HCT116 (cell line): ENCODE measurements at regions not wholly inside any gene's neighbourhood (a gene's known extent, or its start where the extent isn't known, plus 50 kb on each side); places are given as distances from the start of the nearest gene placed in this dataset.

Source experiments
- ATAC-seq: fragments of 200-7000 bp; cut with Tn5 transposase; 2 replicates; pipeline ENCODE4 v1.9.1; 2020; ENCODE audit warnings: mild to moderate bottlenecking, moderate library complexity
- BruUV-seq: library from RNA; stranded (reverse); fragments of 400-500 nt; replicated peaks from 2 replicates; lab custom pipeline; 2021; lab: Mats Ljungman, UMichigan
- CTCF ChIA-PET: fragments of 300-600 bp; sonication (Branson Sonifier 250); formaldehyde crosslinking; loops from one replicate; lab custom pipeline; 2021; ENCODE audit warnings: antibody characterized with exemption; lab: Charles Lee
- POLR2A ChIA-PET: fragments of 300-600, 350-600 bp; sonication (Branson Sonifier 250); formaldehyde crosslinking; loops from one replicate; lab custom pipeline; 2021; ENCODE audit warnings: antibody characterized with exemption; lab: Charles Lee
- RAD21 ChIA-PET, 2 experiments: fragments of 300-600 bp; sonication (Branson Sonifier 250); formaldehyde crosslinking; loops; one replicate each; lab custom pipeline; 2023; ENCODE audit warnings: low total read pairs in 2 of 2; ENCODE audit not compliant: uncharacterized antibody in 2 of 2, unreplicated experiment in 2 of 2, low non-redundant PET in 1 of 2; lab: Charles Lee
- DNase-seq: peaks from one replicate; pipeline ENCODE4 v3.0.0-alpha.2; 2010; ENCODE audit warnings: low read depth, low spot score
- H2AFZ ChIP-seq: fragments of 200-600 bp; shearing (Covaris generic), sonication (generic); 2 replicates; pipeline ENCODE4 v1.6.1; 2017; ENCODE audit warnings: low read depth, mixed run types, mixed read lengths, antibody characterized with exemption, low read length; ENCODE audit not compliant: poor library complexity, severe bottlenecking
- H3K27ac ChIP-seq: 2 replicates; pipeline ENCODE4 v1.5.1; 2012; ENCODE audit warnings: low read depth, low read length
- H3K27me3 ChIP-seq: fragments of 200-600 bp; sonication (generic); 2 replicates; pipeline ENCODE4 v1.6.1; 2016; ENCODE audit warnings: mixed run types, low read length, mixed read lengths; ENCODE audit not compliant: insufficient read depth
- H3K36me3 ChIP-seq, 2 experiments: fragments of 200-500 bp in 1 of 2; fragments of 200-600 bp in 1 of 2; sonication (Bioruptor generic) in 1 of 2; sonication (generic) in 1 of 2; 2 replicates each; pipeline versions ENCODE4 v1.5.1 to v1.6.1; 2014 to 2016; ENCODE audit warnings: low read length in 2 of 2, inconsistent platforms in 1 of 2, mixed read lengths in 1 of 2, mixed run types in 1 of 2; ENCODE audit not compliant: insufficient read depth in 2 of 2, control insufficient read depth in 1 of 2
- H3K4me1 ChIP-seq, 2 experiments: fragments of 200-600 bp in 1 of 2; sonication (generic) in 1 of 2; 2 replicates each; pipeline versions ENCODE4 v1.5.1 to v1.6.1; 2012 to 2017; ENCODE audit warnings: low read length in 2 of 2, inconsistent platforms in 1 of 2, mild to moderate bottlenecking in 1 of 2, mixed read lengths in 1 of 2, mixed run types in 1 of 2, moderate library complexity in 1 of 2; ENCODE audit not compliant: insufficient read depth in 2 of 2, control insufficient read depth in 1 of 2
- H3K4me2 ChIP-seq: fragments of 200-600 bp; sonication (generic); 2 replicates; pipeline ENCODE4 v1.6.1; 2017; ENCODE audit warnings: mixed run types, low read length, mixed read lengths
- H3K4me3 ChIP-seq, 2 experiments: fragments of 200-600 bp in 1 of 2; sonication (generic) in 1 of 2; replicated peaks in 1 of 2; 2 replicates each; pipeline ENCODE4 v1.5.1; 2011 to 2016; ENCODE audit warnings: low read length in 2 of 2, control low read depth in 1 of 2, low read depth in 1 of 2, mild to moderate bottlenecking in 1 of 2, mixed read lengths in 1 of 2, mixed run types in 1 of 2
- H3K79me2 ChIP-seq: fragments of 200-600 bp; sonication (generic); 2 replicates; pipeline ENCODE4 v1.6.1; 2017; ENCODE audit warnings: mild to moderate bottlenecking, mixed run types, low read length, moderate library complexity, mixed read lengths; ENCODE audit not compliant: insufficient read depth
- H3K9ac ChIP-seq: fragments of 200-600 bp; sonication (generic); 2 replicates; pipeline ENCODE4 v1.6.1; 2016; ENCODE audit warnings: low read length, mixed read lengths
- H3K9me2 ChIP-seq: fragments of 200-600 bp; sonication (generic), shearing (Covaris generic); 2 replicates; pipeline ENCODE4 v1.6.1; 2017; ENCODE audit warnings: mixed run types, mild to moderate bottlenecking, moderate library complexity; ENCODE audit not compliant: insufficient read depth
- H3K9me3 ChIP-seq, 2 experiments: fragments of 200-500 bp in 1 of 2; fragments of 200-600 bp in 1 of 2; sonication (Bioruptor generic) in 1 of 2; sonication (generic) in 1 of 2; 2 replicates each; pipeline ENCODE4 v1.6.1; 2014 to 2017; ENCODE audit warnings: low read length in 2 of 2, mixed read lengths in 2 of 2, inconsistent platforms in 1 of 2, low read depth in 1 of 2, mild to moderate bottlenecking in 1 of 2, mixed run types in 1 of 2, moderate library complexity in 1 of 2; ENCODE audit not compliant: control insufficient read depth in 1 of 2, insufficient read depth in 1 of 2
- H4K20me1 ChIP-seq: fragments of 200-600 bp; sonication (generic), shearing (Covaris generic); 2 replicates; pipeline ENCODE4 v1.6.1; 2017; ENCODE audit warnings: mixed run types, mild to moderate bottlenecking, moderate library complexity; ENCODE audit not compliant: insufficient read depth
- CBX3 ChIP-seq: IDR thresholded peaks from 2 replicates; pipeline ENCODE4 v1.6.1; 2012; ENCODE audit warnings: low read depth
- EZH2 ChIP-seq: fragments of 200-600 bp; sonication (generic); IDR thresholded peaks from 2 replicates; pipeline ENCODE4 v1.6.1; 2017; ENCODE audit warnings: antibody characterized with exemption, mixed run types
- MAX ChIP-seq: IDR thresholded peaks from 2 replicates; pipeline ENCODE4 v1.6.1; 2012
- REST ChIP-seq: IDR thresholded peaks from 2 replicates; pipeline ENCODE4 v1.6.1; 2012; ENCODE audit warnings: low read depth
- TCF7L2 ChIP-seq: IDR thresholded peaks from 2 replicates; pipeline ENCODE4 v1.7.0; 2011; ENCODE audit warnings: borderline replicate concordance, inconsistent platforms; ENCODE audit not compliant: insufficient read depth, insufficient read length; ENCODE audit errors: extremely low read depth
- YY1 ChIP-seq: IDR thresholded peaks from 2 replicates; pipeline ENCODE4 v1.6.1; 2011; ENCODE audit warnings: low read length, low read depth, moderate library complexity, mild to moderate bottlenecking; ENCODE audit not compliant: insufficient replicate concordance; ENCODE audit errors: extremely low read depth
- ZFX ChIP-seq: fragments of 450-650 bp; IDR thresholded peaks from 2 replicates; pipeline ENCODE4 v1.6.1; 2017
- intact Hi-C: fragments of 100-400 bp; cut with micrococcal nuclease; formaldehyde crosslinking; loops from 2 replicates; pipeline ENCODE4 v1.10.0; 2022

GRCh38 chr5:118379470-118379869 lies 608.9 kb downstream of the DTWD2 start:
- TF ChIP-seq ZFX (no peak), YY1 (no peak), EZH2 (no peak), TCF7L2 (no peak)
- TF ChIP-seq, all 23 proteins: peak for 0
- no peak for ATAC-seq
- intact Hi-C loops = no loop called here
- Histone ChIP-seq H3K79me2 (no peaks in the 10 kb centered on the region), H3K9me2 (no peaks in the 10 kb centered on the region), H3K27me3 (no peaks in the 10 kb centered on the region), H3K36me3 (no peaks in the 10 kb centered on the region), H2AFZ (no peak overlapping the region), H3K4me3 (no peak overlapping the region), H3K4me1 (no peaks in the 10 kb centered on the region), H4K20me1 (no peaks in the 10 kb centered on the region), H3K4me2 (no peak overlapping the region), H3K9ac (no peak overlapping the region), H3K9me3 (no peaks in the 10 kb centered on the region), H3K27ac (no peak overlapping the region)
- ChIA-PET POLR2A (no interaction called here), CTCF (no interaction called here), RAD21 (no interaction called here)
- no TSS peak for BruUV-seq
- no peak for DNase-seq

- TF ChIP-seq CBX3 = no peak
- TF ChIP-seq REST = no peak
- TF ChIP-seq MAX = no peak
- Histone ChIP-seq H4K20me1 (no peaks in the 10 kb centered on the region), H3K79me2 (no peaks in the 10 kb centered on the region), H3K9me3 (no peaks in the 10 kb centered on the region), H3K36me3 (no peaks in the 10 kb centered on the region), H2AFZ (no peak overlapping the region), H3K4me2 (no peak overlapping the region), H3K4me1 (no peaks in the 10 kb centered on the region), H3K27ac (no peak overlapping the region), H3K27me3 (no peaks in the 10 kb centered on the region), H3K9ac (no peak overlapping the region), H3K9me2 (no peaks in the 10 kb centered on the region), H3K4me3 (no peak overlapping the region)
- ChIA-PET POLR2A (no interaction called here), CTCF (no interaction called here), RAD21 (no interaction called here)
- ATAC-seq (no peak), DNase-seq (no peak)
- no TSS peak for BruUV-seq
- intact Hi-C loops = no loop called here
Measured at GRCh38 chr5:118378959-118379358, 609.4 kb downstream of the DTWD2 start.
